GM21737 (cell line): ENCODE measurements at regions not wholly inside any gene's neighbourhood (a gene's known extent, or its start where the extent isn't known, plus 50 kb on each side); places are given as distances from the start of the nearest gene placed in this dataset.
"Not testable (repeated sequence)": the region's sequence is repeated elsewhere in the genome, so short reads cannot be mapped to it uniquely, and the experiment has no call there.

Experiments used
- ATAC-seq: cut with Tn5 transposase; IDR thresholded peaks from one replicate; pipeline ENCODE4 v1.9.1; 2021; ENCODE audit warnings: mild to moderate bottlenecking, moderate library complexity; ENCODE audit not compliant: unreplicated experiment

DNA sequence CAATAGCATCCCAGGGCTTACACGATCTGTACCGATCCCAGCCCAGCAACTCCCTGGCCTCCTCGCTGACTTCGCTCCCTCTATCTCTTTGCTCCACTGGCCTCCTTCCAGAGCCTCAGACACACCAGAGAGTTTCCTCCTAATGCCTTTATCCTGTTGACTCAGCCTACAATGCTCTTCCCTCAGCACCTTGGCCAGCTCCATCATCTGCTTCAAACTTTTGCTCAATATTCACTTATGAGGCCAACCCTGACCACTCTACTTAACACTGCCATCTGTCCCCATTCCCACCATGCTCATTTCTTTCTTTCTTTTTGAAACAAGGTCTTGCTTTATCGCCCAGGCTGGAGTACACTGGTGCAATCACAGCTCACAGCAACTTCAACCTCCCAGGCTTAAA lies 180.9 kb downstream of the CEP170 start:
- ATAC-seq, result not testable (repeated sequence)

GRCh38 chr1:243067056-243067455 lies 188.0 kb downstream of the CEP170 start:
- not testable (repeated sequence) for ATAC-seq

DNA sequence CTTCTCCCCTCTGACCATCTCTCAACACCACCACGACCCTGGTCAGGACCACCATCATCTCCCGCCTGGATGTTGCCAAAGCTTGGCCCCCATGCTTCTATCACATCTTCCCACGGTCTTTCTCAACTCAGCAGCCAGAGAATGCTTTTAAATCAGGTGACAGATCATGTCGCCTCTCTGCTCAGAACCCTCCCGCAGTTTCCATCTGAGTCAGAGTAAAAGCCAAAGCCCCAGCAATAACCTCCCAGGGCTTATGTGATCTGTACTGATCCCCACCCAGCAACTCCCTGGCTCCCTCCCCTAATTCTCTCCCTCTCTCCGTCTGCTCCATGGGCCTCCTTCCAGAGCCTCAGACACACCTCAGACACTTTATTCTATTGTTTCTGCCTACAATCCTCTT lies 193.1 kb downstream of the CEP170 start:
- ATAC-seq, result not testable (repeated sequence)

- not testable (repeated sequence) for ATAC-seq
These were observed 199.6 kb downstream of the CEP170 start for GRCh38 chr1:243055510-243055909.

- not testable (repeated sequence) for ATAC-seq
These were observed 200.0 kb downstream of the CEP170 start for GRCh38 chr1:243055091-243055490.

GRCh38 chr1:243054681-243055080 lies 200.4 kb downstream of the CEP170 start:
- not testable (repeated sequence) for ATAC-seq

DNA sequence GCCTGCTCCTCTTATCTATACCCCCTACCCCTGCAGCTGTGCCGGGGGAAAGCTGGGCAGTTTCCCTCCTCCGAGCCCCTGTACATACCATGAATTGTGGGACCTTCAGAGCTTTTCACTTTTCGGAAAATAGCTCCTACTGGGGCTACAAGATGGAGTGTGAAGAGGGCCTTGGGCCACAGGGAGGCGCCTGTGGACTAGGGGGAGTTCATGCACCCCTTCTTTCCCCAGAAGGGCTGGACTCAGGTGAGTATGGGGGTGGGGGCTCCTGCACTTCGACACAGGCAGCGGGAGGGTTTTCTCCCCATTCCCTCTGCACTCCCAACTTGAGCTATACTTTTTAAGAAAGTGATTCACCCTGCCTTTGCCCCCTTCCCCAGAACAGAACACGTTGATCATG lies 202.0 kb downstream of the CEP170 start:
- ATAC-seq, result not testable (repeated sequence)

DNA sequence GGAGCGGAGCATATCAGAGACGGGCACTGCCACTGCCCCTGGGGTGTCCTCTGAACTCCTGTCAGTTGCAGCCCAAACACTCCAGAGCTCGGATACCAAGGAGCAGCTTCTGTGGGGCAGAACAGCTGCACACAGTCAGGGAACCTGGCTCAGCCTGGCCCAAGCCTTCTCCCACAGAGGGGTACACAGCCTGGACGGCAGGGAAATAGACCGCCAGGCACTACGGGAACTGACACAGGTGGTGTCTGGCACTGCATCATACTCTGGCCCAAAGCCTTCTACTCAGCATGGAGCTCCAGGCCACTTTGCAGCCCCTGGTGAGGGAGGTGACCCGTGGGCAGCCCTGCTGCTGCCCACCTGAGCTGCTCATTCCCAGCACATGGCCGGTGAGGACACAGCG lies 204.5 kb downstream of the CEP170 start:
- ATAC-seq, result not testable (repeated sequence)

- not testable (repeated sequence) for ATAC-seq
These were observed 205.4 kb downstream of the CEP170 start for GRCh38 chr1:243049716-243050115.

GRCh38 chr1:243021365-243021764 lies 233.7 kb downstream of the CEP170 start:
- ATAC-seq, result not testable (repeated sequence)

- not testable (repeated sequence) for ATAC-seq
These were observed 235.9 kb downstream of the CEP170 start for GRCh38 chr1:243019030-243019635.

DNA sequence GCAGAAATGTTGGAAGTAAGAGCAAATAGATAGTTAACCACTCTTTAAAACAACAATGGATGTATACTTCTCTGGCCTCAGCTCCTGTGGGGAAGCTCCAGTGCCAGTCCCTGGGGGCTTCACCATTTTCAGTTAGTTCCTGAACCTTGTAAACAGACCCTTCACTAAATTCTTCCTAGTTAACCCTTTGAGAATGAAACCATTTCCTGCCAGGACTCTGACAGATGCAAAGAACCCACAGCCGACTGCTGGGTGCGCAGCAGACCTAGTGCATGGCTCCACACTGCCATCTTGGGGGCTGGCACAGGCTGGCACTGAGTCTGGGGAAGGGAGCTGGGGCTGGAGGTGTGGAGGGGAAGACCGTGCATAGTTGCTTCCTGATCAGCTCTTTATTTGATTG lies 244.4 kb downstream of the CEP170 start:
- ATAC-seq, result not testable (repeated sequence)

DNA sequence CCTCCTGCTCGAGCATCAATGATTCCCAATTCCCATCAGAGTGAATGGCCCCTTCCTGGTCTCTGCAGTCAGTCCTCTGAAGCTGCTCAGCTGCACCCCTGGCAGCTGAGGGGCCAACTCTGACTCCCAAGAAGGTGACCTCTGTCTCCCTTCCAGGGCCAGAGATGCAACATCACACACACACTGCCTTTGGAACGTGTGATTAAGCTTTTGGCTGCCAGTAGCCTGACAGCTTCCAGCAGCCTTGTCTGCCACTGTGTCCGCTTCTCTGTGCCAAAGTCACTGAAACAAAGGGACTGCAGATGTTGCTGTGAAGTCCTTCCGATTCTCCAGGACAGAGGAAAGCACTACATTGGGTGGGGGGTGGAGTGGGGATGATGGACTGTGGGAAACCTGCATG lies 254.1 kb downstream of the CEP170 start:
- not testable (repeated sequence) for ATAC-seq

DNA sequence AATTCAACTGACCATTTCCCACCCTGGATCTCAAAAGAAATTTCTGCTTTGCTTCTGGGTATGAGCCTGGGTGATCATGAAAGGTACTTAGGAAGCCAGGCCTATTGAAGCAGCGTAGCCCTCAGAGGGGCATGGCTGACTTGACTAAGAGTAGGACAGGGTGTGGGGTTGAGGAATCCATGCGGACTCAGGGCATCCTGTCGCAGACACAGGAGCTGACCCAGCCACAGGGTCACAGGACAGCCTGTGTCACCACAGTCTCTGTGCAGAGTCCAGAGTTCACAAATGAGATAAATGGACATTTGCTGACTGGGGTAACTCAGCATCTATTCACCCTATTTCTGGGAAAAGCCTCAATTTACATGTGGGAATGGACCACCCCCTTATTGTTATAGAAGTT lies 262.3 kb downstream of the CEP170 start:
- ATAC-seq, result not testable (repeated sequence)

- ATAC-seq, result not testable (repeated sequence)
These were observed 270.0 kb downstream of the CEP170 start for GRCh38 chr1:242985096-242985495.

GRCh38 chr1:242973341-242973740 lies 281.7 kb downstream of the CEP170 start:
- ATAC-seq, result not testable (repeated sequence)

DNA sequence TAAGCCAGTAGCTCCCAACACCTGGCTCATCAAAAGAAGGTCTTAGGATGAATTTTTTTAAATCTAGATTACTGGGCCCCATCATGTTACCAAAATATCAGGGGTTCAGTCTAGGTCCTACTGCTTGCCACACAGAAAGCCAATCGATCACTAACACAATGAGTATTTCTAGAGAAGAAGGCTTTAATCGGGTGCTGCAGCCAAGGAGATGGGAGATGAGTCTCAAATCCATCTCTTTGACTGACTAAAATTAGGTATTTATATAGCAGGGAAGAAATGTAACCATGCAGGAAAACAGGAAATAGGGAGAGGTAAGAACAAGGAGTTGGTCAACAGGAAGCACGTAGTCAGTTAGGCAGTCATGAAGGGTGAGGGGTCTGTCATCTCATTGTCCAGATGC lies 288.2 kb downstream of the CEP170 start:
- ATAC-seq, result no peak

DNA sequence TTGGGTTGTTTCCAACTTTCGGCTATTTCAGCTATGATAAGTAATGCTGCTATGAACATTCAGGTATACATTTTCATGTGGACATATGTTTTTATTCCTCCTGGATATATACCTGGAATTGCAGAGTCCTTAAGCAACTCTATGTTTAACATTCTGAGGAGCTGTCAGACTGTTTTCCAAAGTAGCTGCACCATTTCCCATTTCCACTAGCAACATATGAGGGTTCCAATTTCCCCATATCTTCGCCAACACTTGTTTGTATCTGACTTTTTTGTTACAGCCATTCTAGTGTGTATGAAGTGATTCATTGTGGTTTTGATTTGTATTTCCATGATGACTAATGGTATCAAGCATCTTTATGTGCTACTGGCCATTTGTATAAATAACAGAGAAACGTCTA lies 295.7 kb downstream of the CEP170 start:
- not testable (repeated sequence) for ATAC-seq

- not testable (repeated sequence) for ATAC-seq
These were observed 300.1 kb downstream of the CEP170 start for GRCh38 chr1:242954945-242955344.

GRCh38 chr1:242946206-242946605 lies 308.9 kb downstream of the CEP170 start:
- ATAC-seq, result no peak

DNA sequence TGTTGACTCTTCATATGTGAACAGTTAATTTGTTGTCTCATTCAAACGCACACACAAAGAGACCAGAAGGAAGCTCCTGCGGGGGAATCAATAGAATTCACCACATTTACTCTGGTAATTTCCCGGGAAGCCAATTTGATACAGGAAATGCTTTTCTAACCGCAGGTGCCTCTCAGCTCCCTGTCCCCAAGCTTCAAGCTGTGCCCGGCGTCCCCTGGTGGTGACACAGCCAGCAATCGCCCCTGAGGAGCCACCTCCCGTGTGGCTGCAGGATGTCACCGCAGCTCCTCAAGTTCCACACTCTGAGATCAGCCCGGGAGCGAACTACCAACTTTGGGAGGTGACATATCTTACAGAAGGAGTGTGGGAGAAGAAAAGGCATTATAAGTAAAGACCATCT lies 318.4 kb downstream of the CEP170 start:
- not testable (repeated sequence) for ATAC-seq

- ATAC-seq, result not testable (repeated sequence)
These were observed 330.4 kb downstream of the CEP170 start for GRCh38 chr1:242924717-242925116.

DNA sequence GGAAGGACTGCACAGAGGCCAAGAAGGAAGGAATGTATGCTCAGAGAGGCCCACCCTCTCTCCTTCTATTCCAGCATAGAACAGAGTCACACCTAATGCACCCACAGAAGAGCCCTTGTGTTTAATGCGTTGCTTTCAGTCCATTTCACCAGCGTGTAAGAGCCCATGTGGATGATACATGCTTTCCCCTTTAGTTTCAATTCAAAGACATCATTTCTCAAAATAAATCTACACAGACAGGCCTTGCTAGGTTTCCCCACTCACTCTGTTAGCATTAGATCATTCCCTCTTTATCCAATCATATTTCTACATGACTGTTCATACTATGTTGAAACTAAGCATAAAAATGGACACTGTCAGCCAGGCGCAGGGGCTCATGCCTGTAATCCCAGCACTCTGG lies 331.5 kb downstream of the CEP170 start:
- ATAC-seq, result not testable (repeated sequence)
